ENCODE measurements at regions not wholly inside any gene's neighbourhood (a gene's known extent, or its start where the extent isn't known, plus 50 kb on each side); places are given as distances from the start of the nearest gene placed in this dataset.

DNA sequence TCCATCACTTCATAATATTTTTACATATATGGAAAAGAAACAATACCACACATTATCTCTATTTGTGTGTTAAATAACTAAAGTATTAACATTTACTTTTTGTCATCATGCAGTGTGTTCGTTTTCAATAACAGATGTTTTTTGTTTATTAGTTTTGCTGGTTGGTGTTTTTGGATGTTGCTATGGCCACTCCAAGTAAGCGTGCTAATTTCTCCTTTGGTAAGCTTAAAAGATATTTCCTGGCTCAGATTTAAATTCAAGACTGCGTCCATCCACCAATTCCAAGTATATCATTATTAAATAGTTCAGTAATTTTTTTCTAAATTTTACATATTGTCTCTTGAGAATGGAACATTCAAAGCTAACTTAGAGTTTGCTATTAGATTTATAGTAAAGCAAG lies 235.4 kb upstream of the IL1RAPL1 start:
- no peaks in the 10 kb centered on the region for H4K20me1 ChIP-seq (ENCODE audit: control insufficient read depth, insufficient read depth)
- TF ChIP-seq, protein P1, sequence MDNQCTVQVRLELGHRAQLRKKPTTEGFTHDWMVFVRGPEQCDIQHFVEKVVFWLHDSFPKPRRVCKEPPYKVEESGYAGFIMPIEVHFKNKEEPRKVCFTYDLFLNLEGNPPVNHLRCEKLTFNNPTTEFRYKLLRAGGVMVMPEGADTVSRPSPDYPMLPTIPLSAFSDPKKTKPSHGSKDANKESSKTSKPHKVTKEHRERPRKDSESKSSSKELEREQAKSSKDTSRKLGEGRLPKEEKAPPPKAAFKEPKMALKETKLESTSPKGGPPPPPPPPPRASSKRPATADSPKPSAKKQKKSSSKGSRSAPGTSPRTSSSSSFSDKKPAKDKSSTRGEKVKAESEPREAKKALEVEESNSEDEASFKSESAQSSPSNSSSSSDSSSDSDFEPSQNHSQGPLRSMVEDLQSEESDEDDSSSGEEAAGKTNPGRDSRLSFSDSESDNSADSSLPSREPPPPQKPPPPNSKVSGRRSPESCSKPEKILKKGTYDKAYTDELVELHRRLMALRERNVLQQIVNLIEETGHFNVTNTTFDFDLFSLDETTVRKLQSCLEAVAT (IDR thresholded peaks at IDR 0.05): no peak
- TF ChIP-seq KAT2A (conservative IDR thresholded peaks at IDR 0.05; ENCODE audit: control insufficient read depth, low read depth, low read length): no peak
- no peak for TF ChIP-seq ASH2L (IDR thresholded peaks at IDR 0.05; ENCODE audit: borderline replicate concordance, low read depth)
- no peak for TF ChIP-seq TCF7 (IDR thresholded peaks at IDR 0.05; ENCODE audit: borderline replicate concordance)
- no peak for TF ChIP-seq MTA3 (IDR thresholded peaks at IDR 0.05; ENCODE audit: borderline replicate concordance, low read length)
- TF ChIP-seq CHD1 (IDR thresholded peaks at IDR 0.05; ENCODE audit: low read depth, low read length): no peak
- TF ChIP-seq ZNF622 (IDR thresholded peaks at IDR 0.05): no peak
- TF ChIP-seq NR2C1 (IDR thresholded peaks at IDR 0.05): no peak
- DNase-seq (ENCODE audit: low read depth, low spot score): no peak
- H3K4me1 ChIP-seq (ENCODE audit: control insufficient read depth, insufficient read depth, low read length): no peaks in the 10 kb centered on the region
- no peak for FAIRE-seq
- no peak overlapping the region for H2AFZ ChIP-seq (ENCODE audit: control insufficient read depth, low read depth, low read length)
- H3K9ac ChIP-seq (ENCODE audit: control insufficient read depth, insufficient read depth, low read length): no peak overlapping the region
- RAD21 ChIA-PET (ENCODE audit: unreplicated experiment): no interaction called here
- H3K79me2 ChIP-seq (ENCODE audit: control insufficient read depth, insufficient read depth, low read length): no peaks in the 10 kb centered on the region
- SMC1A ChIA-PET (ENCODE audit: uncharacterized antibody, unreplicated experiment): no interaction called here
- in situ Hi-C loops (cut with MboI) (no loop called here), intact Hi-C loops (cut with micrococcal nuclease; ENCODE audit: unreplicated experiment) (no loop called here)
- no peak overlapping the region for H3K4me2 ChIP-seq (ENCODE audit: control insufficient read depth, insufficient read depth)
- CTCF ChIA-PET: no interaction called here
- H3K27ac ChIP-seq (ENCODE audit: control insufficient read depth, insufficient read depth): no peak overlapping the region
- no TSS peak for BruUV-seq (replicated peaks)
- H3K36me3 ChIP-seq (ENCODE audit: control insufficient read depth in 2 of 2, insufficient read depth in 2 of 2, low read length in 1 of 2): no peaks in the 10 kb centered on the region
- H3K27me3 ChIP-seq (replicated peaks in 1 of 2; ENCODE audit: control insufficient read depth in 2 of 2, insufficient read depth in 2 of 2, low read length in 1 of 2): no peaks in the 10 kb centered on the region
- POLR2A ChIA-PET: no interaction called here
- no peak for ATAC-seq
- no peaks in the 10 kb centered on the region for H3K9me3 ChIP-seq (replicated peaks; ENCODE audit: control insufficient read depth, insufficient read depth, low read length)
- no peak overlapping the region for H3K4me3 ChIP-seq
- 11% methylated on average over 3 of the region's 3 CpGs for WGBS (ENCODE audit: insufficient coverage, insufficient replicate concordance, low lambda C conversion rate, missing lambda C conversion rate)

DNA sequence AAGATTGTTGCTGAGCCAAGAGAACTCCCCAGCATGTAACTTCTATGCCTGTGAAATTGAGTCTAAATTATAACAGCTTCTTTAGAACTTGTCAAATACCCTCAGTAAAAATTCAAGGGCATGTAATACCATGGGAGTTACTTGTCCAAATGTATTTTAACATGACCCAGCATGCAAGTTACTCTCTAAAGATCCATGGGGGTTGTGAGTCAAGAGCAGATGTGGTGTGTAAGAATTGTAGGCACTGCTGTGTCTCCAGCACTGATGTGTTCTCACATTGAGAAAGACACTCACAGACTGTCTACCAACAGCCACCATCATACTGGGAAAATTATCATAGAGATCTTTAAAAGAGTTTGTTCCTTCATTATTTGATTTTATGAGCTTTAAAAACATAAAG lies 237.4 kb upstream of the IL1RAPL1 start:
- DNase-seq (ENCODE audit: low read depth, low spot score) (no peak), FAIRE-seq (no peak), ATAC-seq (no peak)
- ChIA-PET POLR2A (no interaction called here), SMC1A (ENCODE audit: uncharacterized antibody, unreplicated experiment) (no interaction called here), RAD21 (ENCODE audit: unreplicated experiment) (no interaction called here), CTCF (no interaction called here)
- Histone ChIP-seq H3K4me1 (ENCODE audit: control insufficient read depth, insufficient read depth, low read length) (no peaks in the 10 kb centered on the region), H4K20me1 (ENCODE audit: control insufficient read depth, insufficient read depth) (no peaks in the 10 kb centered on the region), H2AFZ (ENCODE audit: control insufficient read depth, low read depth, low read length) (no peak overlapping the region), H3K36me3 (ENCODE audit: control insufficient read depth in 2 of 2, insufficient read depth in 2 of 2, low read length in 1 of 2) (no peaks in the 10 kb centered on the region), H3K4me2 (ENCODE audit: control insufficient read depth, insufficient read depth) (no peak overlapping the region), H3K4me3 (no peak overlapping the region), H3K79me2 (ENCODE audit: control insufficient read depth, insufficient read depth, low read length) (no peaks in the 10 kb centered on the region), H3K27ac (ENCODE audit: control insufficient read depth, insufficient read depth) (no peak overlapping the region), H3K27me3 (replicated peaks in 1 of 2; ENCODE audit: control insufficient read depth in 2 of 2, insufficient read depth in 2 of 2, low read length in 1 of 2) (no peaks in the 10 kb centered on the region), H3K9ac (ENCODE audit: control insufficient read depth, insufficient read depth, low read length) (no peak overlapping the region), H3K9me3 (replicated peaks; ENCODE audit: control insufficient read depth, insufficient read depth, low read length) (no peaks in the 10 kb centered on the region)
- intact Hi-C loops (cut with micrococcal nuclease; ENCODE audit: unreplicated experiment) (no loop called here), in situ Hi-C loops (cut with MboI) (no loop called here)
- BruUV-seq (replicated peaks): no TSS peak
- TF ChIP-seq, protein P2, sequence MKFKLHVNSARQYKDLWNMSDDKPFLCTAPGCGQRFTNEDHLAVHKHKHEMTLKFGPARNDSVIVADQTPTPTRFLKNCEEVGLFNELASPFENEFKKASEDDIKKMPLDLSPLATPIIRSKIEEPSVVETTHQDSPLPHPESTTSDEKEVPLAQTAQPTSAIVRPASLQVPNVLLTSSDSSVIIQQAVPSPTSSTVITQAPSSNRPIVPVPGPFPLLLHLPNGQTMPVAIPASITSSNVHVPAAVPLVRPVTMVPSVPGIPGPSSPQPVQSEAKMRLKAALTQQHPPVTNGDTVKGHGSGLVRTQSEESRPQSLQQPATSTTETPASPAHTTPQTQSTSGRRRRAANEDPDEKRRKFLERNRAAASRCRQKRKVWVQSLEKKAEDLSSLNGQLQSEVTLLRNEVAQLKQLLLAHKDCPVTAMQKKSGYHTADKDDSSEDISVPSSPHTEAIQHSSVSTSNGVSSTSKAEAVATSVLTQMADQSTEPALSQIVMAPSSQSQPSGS (IDR thresholded peaks at IDR 0.05; ENCODE audit: low read length): no peak
- TF ChIP-seq CBX5 (IDR thresholded peaks at IDR 0.05; ENCODE audit: low read depth) (no peak), TBL1XR1 (IDR thresholded peaks at IDR 0.05; ENCODE audit: low read depth, low read length) (no peak), TAF1 (IDR thresholded peaks at IDR 0.05; ENCODE audit: borderline replicate concordance, low read depth, low read length) (no peak), MYC (IDR thresholded peaks at IDR 0.05; ENCODE audit: insufficient read depth, insufficient read length, insufficient replicate concordance, low read length, severe bottlenecking) (no peak), ESRRA (IDR thresholded peaks at IDR 0.05; ENCODE audit: low read length) (no peak), DPF2 (IDR thresholded peaks at IDR 0.05) (no peak)
- TF ChIP-seq, protein P3, sequence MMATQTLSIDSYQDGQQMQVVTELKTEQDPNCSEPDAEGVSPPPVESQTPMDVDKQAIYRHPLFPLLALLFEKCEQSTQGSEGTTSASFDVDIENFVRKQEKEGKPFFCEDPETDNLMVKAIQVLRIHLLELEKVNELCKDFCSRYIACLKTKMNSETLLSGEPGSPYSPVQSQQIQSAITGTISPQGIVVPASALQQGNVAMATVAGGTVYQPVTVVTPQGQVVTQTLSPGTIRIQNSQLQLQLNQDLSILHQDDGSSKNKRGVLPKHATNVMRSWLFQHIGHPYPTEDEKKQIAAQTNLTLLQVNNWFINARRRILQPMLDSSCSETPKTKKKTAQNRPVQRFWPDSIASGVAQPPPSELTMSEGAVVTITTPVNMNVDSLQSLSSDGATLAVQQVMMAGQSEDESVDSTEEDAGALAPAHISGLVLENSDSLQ (IDR thresholded peaks at IDR 0.05): no peak
- TF ChIP-seq, protein P4, sequence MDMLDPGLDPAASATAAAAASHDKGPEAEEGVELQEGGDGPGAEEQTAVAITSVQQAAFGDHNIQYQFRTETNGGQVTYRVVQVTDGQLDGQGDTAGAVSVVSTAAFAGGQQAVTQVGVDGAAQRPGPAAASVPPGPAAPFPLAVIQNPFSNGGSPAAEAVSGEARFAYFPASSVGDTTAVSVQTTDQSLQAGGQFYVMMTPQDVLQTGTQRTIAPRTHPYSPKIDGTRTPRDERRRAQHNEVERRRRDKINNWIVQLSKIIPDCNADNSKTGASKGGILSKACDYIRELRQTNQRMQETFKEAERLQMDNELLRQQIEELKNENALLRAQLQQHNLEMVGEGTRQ (IDR thresholded peaks at IDR 0.05; ENCODE audit: borderline replicate concordance, low read depth, low read length): no peak

Data from GM12878 (cell line).